Parathyroid adenoma (tissue), 2 donors: ENCODE measurements at regions not wholly inside any gene's neighbourhood (a gene's known extent, or its start where the extent isn't known, plus 50 kb on each side); places are given as distances from the start of the nearest gene placed in this dataset.
A peak's percentile ranks its signal among the peaks of the same experiment; 100 is the strongest.

Experiments used
- H2AFZ ChIP-seq: fragments of 300-600 bp; sonication (generic); one replicate; pipeline ENCODE4 v1.7.0; 2017; ENCODE audit warnings: antibody characterized with exemption, mild to moderate bottlenecking
- H3K27ac ChIP-seq: fragments of 300-600 bp; sonication (generic); one replicate; pipeline ENCODE4 v1.7.0; 2017
- H3K27me3 ChIP-seq: fragments of 300-600 bp; sonication (generic); one replicate; pipeline ENCODE4 v1.7.0; 2017; ENCODE audit warnings: low read length; ENCODE audit not compliant: control insufficient read depth, insufficient read depth
- H3K36me3 ChIP-seq: fragments of 300-600 bp; sonication (generic); one replicate; pipeline ENCODE4 v1.7.0; 2017; ENCODE audit warnings: low read length; ENCODE audit not compliant: control insufficient read depth, insufficient read depth
- H3K4me1 ChIP-seq: fragments of 300-600 bp; sonication (generic); one replicate; pipeline ENCODE4 v1.7.0; 2017; ENCODE audit warnings: control low read depth
- H3K4me2 ChIP-seq: fragments of 300-600 bp; sonication (generic); one replicate; pipeline ENCODE4 v1.7.0; 2017; ENCODE audit warnings: low read length
- H3K4me3 ChIP-seq: fragments of 300-600 bp; sonication (generic); one replicate; pipeline ENCODE4 v1.7.0; 2017; ENCODE audit warnings: low read depth, low read length
- H3K79me2 ChIP-seq: fragments of 300-600 bp; sonication (generic); one replicate; pipeline ENCODE4 v1.7.0; 2017; ENCODE audit warnings: control low read depth
- H3K9ac ChIP-seq: fragments of 300-600 bp; sonication (generic); one replicate; pipeline ENCODE4 v1.7.0; 2017; ENCODE audit warnings: mild to moderate bottlenecking
- H3K9me3 ChIP-seq: fragments of 300-600 bp; sonication (generic); one replicate; pipeline ENCODE4 v1.7.0; 2017; ENCODE audit warnings: low read length; ENCODE audit not compliant: control insufficient read depth
- TF ChIP-seq, protein P1 (sequence below): fragments of 300-600 bp; sonication (generic); IDR thresholded peaks from one replicate; pipeline ENCODE4 v1.7.0; 2017; ENCODE audit warnings: antibody characterized with exemption, mild to moderate bottlenecking
- donor health status: primary hyperparathyroidism.

DNA sequence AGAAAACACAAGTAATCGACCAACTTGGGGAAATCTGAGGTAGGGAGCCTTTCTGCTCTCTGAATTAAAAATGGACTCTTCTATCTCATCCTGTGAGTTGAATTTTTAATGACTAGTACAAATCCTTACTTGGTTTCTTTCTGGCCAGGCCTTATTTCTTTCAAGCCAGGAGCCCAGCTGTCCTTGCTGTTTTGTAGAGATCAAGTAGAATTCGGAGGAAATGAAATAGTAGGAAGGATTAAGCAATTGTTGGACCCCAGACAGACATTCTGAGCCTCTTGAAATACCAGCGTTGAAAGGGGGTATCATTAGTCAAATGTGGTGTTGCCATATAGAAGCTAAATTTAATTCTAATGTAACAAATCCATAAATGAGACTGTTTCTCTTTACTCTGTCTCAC, 53.7 kb upstream of the SMIM15 start:
- H3K4me1 ChIP-seq: peaks cover under 1% of the 10 kb centered on the region
- H3K4me3 ChIP-seq: no peak overlapping the region
- no peaks in the 10 kb centered on the region for H3K27me3 ChIP-seq
- no peak overlapping the region for H3K27ac ChIP-seq
- no peak overlapping the region for H2AFZ ChIP-seq
- TF ChIP-seq, protein P1, sequence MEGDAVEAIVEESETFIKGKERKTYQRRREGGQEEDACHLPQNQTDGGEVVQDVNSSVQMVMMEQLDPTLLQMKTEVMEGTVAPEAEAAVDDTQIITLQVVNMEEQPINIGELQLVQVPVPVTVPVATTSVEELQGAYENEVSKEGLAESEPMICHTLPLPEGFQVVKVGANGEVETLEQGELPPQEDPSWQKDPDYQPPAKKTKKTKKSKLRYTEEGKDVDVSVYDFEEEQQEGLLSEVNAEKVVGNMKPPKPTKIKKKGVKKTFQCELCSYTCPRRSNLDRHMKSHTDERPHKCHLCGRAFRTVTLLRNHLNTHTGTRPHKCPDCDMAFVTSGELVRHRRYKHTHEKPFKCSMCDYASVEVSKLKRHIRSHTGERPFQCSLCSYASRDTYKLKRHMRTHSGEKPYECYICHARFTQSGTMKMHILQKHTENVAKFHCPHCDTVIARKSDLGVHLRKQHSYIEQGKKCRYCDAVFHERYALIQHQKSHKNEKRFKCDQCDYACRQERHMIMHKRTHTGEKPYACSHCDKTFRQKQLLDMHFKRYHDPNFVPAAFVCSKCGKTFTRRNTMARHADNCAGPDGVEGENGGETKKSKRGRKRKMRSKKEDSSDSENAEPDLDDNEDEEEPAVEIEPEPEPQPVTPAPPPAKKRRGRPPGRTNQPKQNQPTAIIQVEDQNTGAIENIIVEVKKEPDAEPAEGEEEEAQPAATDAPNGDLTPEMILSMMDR: no peak
- H3K4me2 ChIP-seq: no peak overlapping the region
- H3K9me3 ChIP-seq: no peaks in the 10 kb centered on the region
- no peak overlapping the region for H3K9ac ChIP-seq
- H3K79me2 ChIP-seq: no peaks in the 10 kb centered on the region
- H3K36me3 ChIP-seq: no peaks in the 10 kb centered on the region

DNA sequence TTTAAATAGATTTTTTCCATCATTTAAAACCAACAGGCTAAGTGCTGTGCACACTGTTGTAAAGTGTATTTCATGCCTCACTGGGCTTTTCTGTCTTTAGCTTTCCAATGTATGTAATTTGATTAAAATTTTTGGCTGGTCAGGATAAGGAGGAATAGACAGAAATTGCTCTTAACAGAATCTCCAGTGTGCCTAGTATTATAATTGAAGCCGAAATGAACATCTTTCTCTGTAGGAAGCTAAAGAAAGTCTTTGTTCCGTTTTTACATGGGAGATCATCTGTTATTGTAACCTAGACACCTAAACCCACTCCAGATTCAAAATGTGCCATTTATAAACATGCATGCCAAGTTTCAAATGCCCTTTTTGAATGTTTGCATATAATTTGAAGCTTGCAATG, 54.5 kb upstream of the SMIM15 start:
- Histone ChIP-seq H3K27ac (no peak overlapping the region), H3K27me3 (no peaks in the 10 kb centered on the region), H3K36me3 (no peaks in the 10 kb centered on the region), H3K9me3 (no peaks in the 10 kb centered on the region), H3K4me1 (peaks cover 3% of the 10 kb centered on the region), H3K79me2 (no peaks in the 10 kb centered on the region), H3K4me3 (no peak overlapping the region), H2AFZ (no peak overlapping the region), H3K9ac (no peak overlapping the region), H3K4me2 (no peak overlapping the region)
- TF ChIP-seq, protein P1: no peak

DNA sequence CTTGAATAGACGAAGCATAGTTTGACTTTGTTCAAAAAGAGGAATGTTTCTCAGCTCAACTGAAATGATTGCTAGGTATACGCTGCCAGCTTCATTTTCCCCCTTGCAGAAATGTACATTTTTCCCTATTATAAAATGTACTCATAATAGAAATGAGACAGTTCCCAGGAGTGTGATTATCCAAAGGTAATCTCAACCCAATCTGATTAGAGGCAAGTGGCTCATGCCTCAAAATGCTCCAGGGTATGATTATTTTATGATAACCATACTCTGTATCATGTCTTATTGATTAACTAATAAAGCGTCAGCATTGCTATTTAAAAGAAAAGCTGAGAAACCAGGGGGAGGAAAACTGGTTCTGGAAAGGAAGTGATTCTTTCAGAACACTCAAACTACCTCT, 54.9 kb upstream of the SMIM15 start:
- Histone ChIP-seq H3K27me3 (no peaks in the 10 kb centered on the region), H3K9me3 (no peaks in the 10 kb centered on the region), H3K79me2 (no peaks in the 10 kb centered on the region), H2AFZ (no peak overlapping the region), H3K4me1 (peaks cover 3% of the 10 kb centered on the region), H3K27ac (no peak overlapping the region), H3K36me3 (no peaks in the 10 kb centered on the region), H3K4me2 (no peak overlapping the region), H3K9ac (no peak overlapping the region), H3K4me3 (no peak overlapping the region)
- TF ChIP-seq, protein P1: no peak

- H3K36me3 ChIP-seq: no peaks in the 10 kb centered on the region
- peak overlapping the region; percentile 28 for H3K4me3 ChIP-seq
- no peaks in the 10 kb centered on the region for H3K27me3 ChIP-seq
- H3K9ac ChIP-seq: no peak overlapping the region
- no peaks in the 10 kb centered on the region for H3K9me3 ChIP-seq
- H3K4me2 ChIP-seq: peak overlapping the region; percentile 46
- H3K4me1 ChIP-seq: peaks cover 50% of the 10 kb centered on the region
- TF ChIP-seq, protein P1: no peak
- peak overlapping the region; percentile 68 for H2AFZ ChIP-seq
- H3K27ac ChIP-seq: peak overlapping the region; percentile 65
- H3K79me2 ChIP-seq: no peaks in the 10 kb centered on the region
Measured at GRCh38 chr5:61228229-61228628, 66.0 kb upstream of the SMIM15 start.

DNA sequence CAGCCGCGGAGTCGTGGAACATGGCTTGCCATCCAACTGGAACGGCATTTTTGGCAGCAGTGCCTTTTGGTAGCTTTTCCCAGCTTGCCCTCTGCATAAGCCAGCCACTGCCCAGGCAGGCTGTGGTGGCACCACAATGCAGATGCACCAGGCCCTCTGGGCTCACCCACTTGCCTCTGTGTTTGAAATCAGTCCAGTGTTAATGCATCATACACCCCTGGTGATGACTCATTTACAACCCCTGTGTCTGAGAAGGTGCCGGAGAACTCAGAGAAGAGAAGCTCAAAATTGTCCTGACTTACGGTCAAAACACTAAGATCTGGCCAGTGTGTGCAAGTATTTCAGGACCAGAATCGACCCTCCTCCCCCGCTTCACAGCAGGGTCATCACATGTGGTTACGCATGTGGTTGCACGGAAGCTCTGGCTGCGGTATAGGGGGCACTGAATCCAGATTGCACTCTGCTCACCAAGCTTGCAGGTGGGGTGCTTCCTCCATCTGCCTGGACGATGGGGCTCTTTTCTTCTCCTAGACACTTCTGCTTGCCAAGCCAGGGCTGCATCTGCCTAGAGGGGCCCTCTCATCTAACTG, 66.5 kb upstream of the SMIM15 start:
- Histone ChIP-seq H3K4me1 (peaks cover 47% of the 10 kb centered on the region), H3K9ac (no peak overlapping the region), H3K36me3 (no peaks in the 10 kb centered on the region), H3K9me3 (no peaks in the 10 kb centered on the region), H3K27me3 (no peaks in the 10 kb centered on the region), H3K79me2 (no peaks in the 10 kb centered on the region), H3K27ac (peak overlapping the region; percentile 65), H3K4me3 (peak overlapping the region; percentile 28), H3K4me2 (peak overlapping the region; percentile 46), H2AFZ (peak overlapping the region; percentile 68)
- TF ChIP-seq, protein P1: no peak
